ENCODE measurements at regions not wholly inside any gene's neighbourhood (a gene's known extent, or its start where the extent isn't known, plus 50 kb on each side); places are given as distances from the start of the nearest gene placed in this dataset.

DNA sequence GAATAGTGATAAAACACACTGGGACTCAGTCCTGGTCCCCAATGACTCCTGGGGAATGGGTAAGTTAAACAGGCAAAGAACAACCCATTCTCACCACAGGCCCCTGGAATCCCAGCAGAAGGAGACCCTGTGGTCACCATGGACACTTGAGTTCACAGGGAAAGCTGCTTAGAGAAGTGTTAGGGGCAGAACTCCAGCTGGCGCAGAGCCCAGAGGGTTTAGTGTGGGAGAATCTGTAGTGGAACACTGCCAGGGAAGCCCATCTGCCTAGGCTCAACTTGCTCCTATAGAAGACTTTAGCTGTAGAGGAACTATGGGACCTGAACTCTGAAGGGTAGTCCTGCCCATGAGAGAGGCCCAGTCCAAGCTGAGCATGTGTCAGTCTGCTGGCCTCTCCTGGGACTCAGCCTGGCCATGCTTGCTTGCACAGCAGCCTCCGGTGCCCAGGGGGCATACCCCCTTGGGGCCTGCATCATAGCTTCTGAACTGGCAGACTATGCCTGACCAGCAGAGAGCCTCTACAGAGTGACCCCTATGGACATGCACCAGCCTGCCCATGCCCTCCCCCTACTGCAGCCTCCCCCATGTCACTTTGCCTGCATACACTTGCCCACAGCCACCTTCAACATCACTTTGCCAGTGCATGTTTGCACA, 343.5 kb downstream of the IDS start:
- H3K4me1 ChIP-seq: no peaks in the 10 kb centered on the region
- in situ Hi-C loops (cut with MboI; ENCODE audit: low sequenced_read_pairs in 4 of 4): no loop called here
- H3K9me3 ChIP-seq: no peaks in the 10 kb centered on the region
- H3K27me3 ChIP-seq: no peaks in the 10 kb centered on the region
- DNase-seq (no peak), ATAC-seq (no peak)
- no peaks in the 10 kb centered on the region for H3K36me3 ChIP-seq
- TF ChIP-seq, protein P1, sequence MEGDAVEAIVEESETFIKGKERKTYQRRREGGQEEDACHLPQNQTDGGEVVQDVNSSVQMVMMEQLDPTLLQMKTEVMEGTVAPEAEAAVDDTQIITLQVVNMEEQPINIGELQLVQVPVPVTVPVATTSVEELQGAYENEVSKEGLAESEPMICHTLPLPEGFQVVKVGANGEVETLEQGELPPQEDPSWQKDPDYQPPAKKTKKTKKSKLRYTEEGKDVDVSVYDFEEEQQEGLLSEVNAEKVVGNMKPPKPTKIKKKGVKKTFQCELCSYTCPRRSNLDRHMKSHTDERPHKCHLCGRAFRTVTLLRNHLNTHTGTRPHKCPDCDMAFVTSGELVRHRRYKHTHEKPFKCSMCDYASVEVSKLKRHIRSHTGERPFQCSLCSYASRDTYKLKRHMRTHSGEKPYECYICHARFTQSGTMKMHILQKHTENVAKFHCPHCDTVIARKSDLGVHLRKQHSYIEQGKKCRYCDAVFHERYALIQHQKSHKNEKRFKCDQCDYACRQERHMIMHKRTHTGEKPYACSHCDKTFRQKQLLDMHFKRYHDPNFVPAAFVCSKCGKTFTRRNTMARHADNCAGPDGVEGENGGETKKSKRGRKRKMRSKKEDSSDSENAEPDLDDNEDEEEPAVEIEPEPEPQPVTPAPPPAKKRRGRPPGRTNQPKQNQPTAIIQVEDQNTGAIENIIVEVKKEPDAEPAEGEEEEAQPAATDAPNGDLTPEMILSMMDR (IDR thresholded peaks at IDR 0.05 in 4 of 5, conservative IDR thresholded peaks at IDR 0.05 in 1 of 5): no peak
- TF ChIP-seq POLR2A (IDR thresholded peaks at IDR 0.05): no peak
- H3K4me3 ChIP-seq: no peak overlapping the region
- intact Hi-C loops (cut with DNase I; ENCODE audit: low total_unique reads): no loop called here
- no peak overlapping the region for H3K27ac ChIP-seq

DNA sequence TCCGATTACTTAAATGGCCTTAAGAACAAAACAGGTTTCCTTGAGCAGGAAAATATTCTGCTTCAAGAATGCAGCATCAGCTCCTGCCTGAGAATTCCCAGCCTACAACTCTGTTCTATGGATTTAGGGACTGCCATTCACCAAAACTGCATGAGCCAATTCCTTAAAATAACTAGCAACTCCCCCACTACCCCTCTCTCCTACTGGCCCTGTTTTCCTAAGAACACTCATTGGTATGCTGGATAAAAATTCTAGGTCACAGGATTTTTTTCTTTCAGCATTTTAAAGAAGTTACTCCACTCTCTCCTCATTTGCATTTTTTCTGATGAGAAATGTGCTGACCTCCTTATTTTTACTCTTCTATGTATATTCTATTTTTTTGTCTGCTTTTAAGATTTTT, 347.1 kb downstream of the IDS start:
- TF ChIP-seq, protein P1 (IDR thresholded peaks at IDR 0.05 in 4 of 5, conservative IDR thresholded peaks at IDR 0.05 in 1 of 5): no peak
- no peak for TF ChIP-seq POLR2A (IDR thresholded peaks at IDR 0.05)
- H3K4me3 ChIP-seq: no peak overlapping the region
- intact Hi-C loops (cut with DNase I; ENCODE audit: low total_unique reads): no loop called here
- no peaks in the 10 kb centered on the region for H3K27me3 ChIP-seq
- no peaks in the 10 kb centered on the region for H3K36me3 ChIP-seq
- H3K9me3 ChIP-seq: no peaks in the 10 kb centered on the region
- H3K27ac ChIP-seq: no peak overlapping the region
- in situ Hi-C loops (cut with MboI; ENCODE audit: low sequenced_read_pairs in 4 of 4): no loop called here
- DNase-seq (no peak), ATAC-seq (no peak)
- no peaks in the 10 kb centered on the region for H3K4me1 ChIP-seq

DNA sequence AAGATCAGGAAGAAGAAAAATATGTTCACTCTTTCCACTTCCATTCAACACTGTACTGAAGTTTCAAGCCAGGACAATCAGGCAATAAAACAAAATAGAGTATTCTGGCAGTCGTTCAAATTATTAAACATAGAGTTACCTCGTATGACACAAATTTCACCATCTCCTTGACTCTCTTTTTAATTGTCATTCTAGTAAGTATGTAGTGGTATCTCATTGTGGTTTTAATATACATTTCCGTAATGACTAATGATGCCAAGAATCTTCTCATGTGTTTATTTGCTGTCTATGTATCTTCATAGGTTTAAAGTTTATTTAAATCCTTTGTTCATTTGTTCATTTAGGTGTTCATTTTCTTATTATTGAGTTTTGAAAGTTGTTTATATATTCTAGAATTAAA, 352.2 kb downstream of the IDS start:
- H3K36me3 ChIP-seq: no peaks in the 10 kb centered on the region
- DNase-seq (no peak), ATAC-seq (no peak)
- no peak overlapping the region for H3K4me3 ChIP-seq
- in situ Hi-C loops (cut with MboI; ENCODE audit: low sequenced_read_pairs in 4 of 4): no loop called here
- H3K4me1 ChIP-seq: no peaks in the 10 kb centered on the region
- TF ChIP-seq, protein P1 (IDR thresholded peaks at IDR 0.05 in 4 of 5, conservative IDR thresholded peaks at IDR 0.05 in 1 of 5): no peak
- no peak for TF ChIP-seq POLR2A (IDR thresholded peaks at IDR 0.05)
- H3K27me3 ChIP-seq: no peaks in the 10 kb centered on the region
- intact Hi-C loops (cut with DNase I; ENCODE audit: low total_unique reads): no loop called here
- H3K9me3 ChIP-seq: no peaks in the 10 kb centered on the region
- no peak overlapping the region for H3K27ac ChIP-seq

DNA sequence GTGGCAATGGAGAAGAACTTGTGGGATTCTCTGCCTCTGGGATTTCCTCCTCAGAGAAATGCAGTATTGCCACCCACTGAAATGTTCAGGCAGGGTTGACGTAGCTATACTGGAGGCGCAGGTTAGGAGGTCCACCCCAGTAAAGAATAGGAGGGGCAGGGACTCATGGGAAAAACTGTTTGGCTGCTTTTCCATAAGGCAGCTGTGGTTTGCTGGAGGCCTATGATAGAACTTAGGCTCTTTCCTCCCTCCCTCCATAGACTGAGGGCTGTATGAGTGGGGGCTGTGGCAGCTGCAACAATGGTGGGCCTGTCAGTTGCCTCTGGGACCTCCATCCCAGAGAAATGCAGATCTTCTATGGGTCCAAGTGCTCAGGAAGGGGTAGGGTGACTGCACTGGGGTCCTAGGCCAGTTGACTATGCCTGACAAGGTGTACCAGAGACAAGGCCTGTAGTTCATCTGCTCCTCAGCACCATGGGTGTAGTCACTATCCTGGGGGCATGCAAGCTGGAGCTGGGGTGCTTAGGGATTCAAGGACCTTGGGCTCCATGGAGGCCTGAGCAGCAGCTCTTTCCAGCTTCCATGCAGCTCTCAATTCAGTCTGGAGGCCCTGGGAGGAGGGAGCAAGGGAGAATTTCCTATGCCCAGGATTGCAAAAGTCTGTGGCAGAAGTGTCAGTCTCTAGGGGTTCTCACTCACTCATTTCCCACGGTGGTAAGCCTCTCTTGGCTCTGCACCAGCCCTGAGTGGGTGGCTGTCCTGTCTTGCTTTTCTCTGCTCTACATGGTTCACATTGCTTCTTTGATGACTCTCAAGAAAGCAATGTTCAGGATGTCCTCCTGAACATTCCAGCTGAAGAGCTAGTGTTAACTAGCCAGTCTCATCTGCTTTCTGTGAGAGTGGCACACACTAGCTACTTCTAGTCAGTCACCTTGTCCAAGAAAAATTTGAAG, 353.0 kb downstream of the IDS start:
- no peaks in the 10 kb centered on the region for H3K27me3 ChIP-seq
- H3K36me3 ChIP-seq: no peaks in the 10 kb centered on the region
- no peak overlapping the region for H3K4me3 ChIP-seq
- in situ Hi-C loops (cut with MboI; ENCODE audit: low sequenced_read_pairs in 4 of 4): no loop called here
- no peak overlapping the region for H3K27ac ChIP-seq
- DNase-seq (no peak), ATAC-seq (no peak)
- no peaks in the 10 kb centered on the region for H3K9me3 ChIP-seq
- no peaks in the 10 kb centered on the region for H3K4me1 ChIP-seq
- intact Hi-C loops (cut with DNase I; ENCODE audit: low total_unique reads): no loop called here
- no peak for TF ChIP-seq POLR2A (IDR thresholded peaks at IDR 0.05)
- TF ChIP-seq, protein P1 (IDR thresholded peaks at IDR 0.05 in 4 of 5, conservative IDR thresholded peaks at IDR 0.05 in 1 of 5): no peak

Measured in gastrocnemius medialis (tissue), 4 donors.